ENCODE measurements at regions not wholly inside any gene's neighbourhood (a gene's known extent, or its start where the extent isn't known, plus 50 kb on each side); places are given as distances from the start of the nearest gene placed in this dataset.
"Not testable (repeated sequence)": the region's sequence is repeated elsewhere in the genome, so short reads cannot be mapped to it uniquely, and the experiment has no call there.

GRCh38 chr5:142259758-142260157 is 65.1 kb downstream of the SPRY4 start:
- DNase-seq (ENCODE audit: extremely low read depth in 1 of 2, low read depth in 1 of 2), result no peak

- DNase-seq (ENCODE audit: extremely low read depth in 1 of 2, low read depth in 1 of 2), result no peak
These were observed 69.0 kb downstream of the SPRY4 start for GRCh38 chr5:142255831-142256230.

DNA sequence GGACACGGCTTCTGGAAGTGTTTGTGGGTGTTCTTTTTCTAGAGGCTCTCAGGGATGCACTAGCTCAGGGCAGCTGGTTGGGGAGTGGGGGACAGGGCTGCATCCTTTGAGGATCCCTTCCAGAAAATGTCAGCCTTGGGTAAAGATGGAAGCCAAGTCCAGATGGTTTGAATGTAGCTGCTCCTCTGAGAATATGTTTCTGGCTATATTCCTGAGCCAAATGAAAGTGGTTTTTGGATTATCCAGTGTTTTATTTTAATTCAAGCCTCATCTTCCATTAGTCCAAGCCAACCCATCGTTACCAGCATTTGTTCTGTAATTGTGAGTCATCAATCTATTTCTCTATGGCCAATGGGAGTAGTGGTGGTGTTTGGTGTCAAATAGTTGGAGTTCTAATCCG is 70.4 kb downstream of the SPRY4 start:
- no peak for DNase-seq (ENCODE audit: extremely low read depth in 1 of 2, low read depth in 1 of 2)

- no peak for DNase-seq (ENCODE audit: extremely low read depth in 1 of 2, low read depth in 1 of 2)
These were observed 70.9 kb downstream of the SPRY4 start for GRCh38 chr5:142253938-142254337.

DNA sequence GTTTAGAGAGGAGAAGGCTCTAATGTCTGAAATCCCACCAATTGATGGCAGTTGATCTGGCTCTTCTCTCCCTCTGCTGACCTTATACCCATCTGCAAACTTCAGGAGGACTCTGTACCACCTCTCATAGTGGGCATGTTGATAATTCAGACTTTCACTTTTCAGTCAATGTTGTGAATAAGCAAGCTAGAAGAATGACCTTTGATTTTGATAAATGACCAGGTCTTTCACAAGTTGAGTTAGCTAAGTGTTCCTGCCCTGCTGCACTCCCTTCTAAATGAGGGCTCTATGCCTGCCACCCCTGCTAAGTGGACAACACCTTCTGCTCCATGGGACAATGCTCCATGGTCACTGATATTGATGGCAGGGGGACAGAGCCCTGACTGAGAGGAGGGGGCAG is 74.7 kb downstream of the SPRY4 start:
- DNase-seq (ENCODE audit: extremely low read depth in 1 of 2, low read depth in 1 of 2), result no peak

DNA sequence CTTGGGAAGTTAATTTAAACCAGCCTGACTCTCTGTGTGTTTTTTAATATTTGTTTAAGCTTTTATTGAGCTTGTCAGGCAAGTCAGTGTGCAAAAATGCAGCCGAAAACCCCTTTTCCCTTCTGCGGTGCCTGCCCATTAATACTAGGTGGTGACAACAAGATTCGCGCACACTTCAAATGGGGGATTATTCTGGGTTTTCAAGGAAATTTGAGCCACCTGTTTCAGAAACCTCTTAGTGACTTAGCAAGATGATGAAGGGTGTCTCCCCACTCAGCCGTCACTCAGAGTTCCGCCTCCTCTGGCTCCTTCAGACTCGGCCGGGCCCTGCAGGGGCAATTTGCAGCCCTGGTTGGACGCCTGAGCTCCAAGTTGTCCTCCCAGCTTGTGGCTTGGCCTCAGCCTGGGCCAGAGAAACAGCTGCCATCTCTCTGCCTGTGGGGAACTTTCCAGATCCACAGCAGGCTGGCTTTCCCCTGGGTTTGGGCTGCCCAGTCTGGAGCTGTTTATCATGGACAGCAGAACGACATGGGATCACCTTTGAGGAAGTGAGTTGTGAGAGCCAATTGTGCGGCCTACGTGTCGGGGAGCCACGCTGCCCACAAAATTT is 75.9 kb downstream of the SPRY4 start:
- no peak for DNase-seq (ENCODE audit: extremely low read depth in 1 of 2, low read depth in 1 of 2)

DNA sequence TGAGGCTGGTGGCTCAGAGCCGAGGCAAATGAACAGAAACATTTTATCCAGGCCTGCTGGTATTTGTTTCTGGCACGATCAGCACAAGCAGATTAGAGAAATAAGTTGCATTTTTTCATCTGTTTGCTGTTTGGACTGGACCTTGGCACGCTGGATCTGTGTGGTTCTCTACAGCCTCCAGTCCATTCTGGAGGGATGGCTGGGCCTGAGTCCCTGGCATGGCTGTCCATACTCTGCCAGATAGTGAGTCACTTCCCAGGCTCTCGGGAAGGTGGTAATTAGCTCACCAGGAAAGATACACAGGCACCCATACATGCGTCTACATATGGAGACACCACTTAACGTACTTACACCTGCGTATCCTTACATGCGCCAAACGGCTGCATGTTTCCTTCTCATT is 78.6 kb downstream of the SPRY4 start:
- DNase-seq (ENCODE audit: extremely low read depth in 1 of 2, low read depth in 1 of 2), result no peak

DNA sequence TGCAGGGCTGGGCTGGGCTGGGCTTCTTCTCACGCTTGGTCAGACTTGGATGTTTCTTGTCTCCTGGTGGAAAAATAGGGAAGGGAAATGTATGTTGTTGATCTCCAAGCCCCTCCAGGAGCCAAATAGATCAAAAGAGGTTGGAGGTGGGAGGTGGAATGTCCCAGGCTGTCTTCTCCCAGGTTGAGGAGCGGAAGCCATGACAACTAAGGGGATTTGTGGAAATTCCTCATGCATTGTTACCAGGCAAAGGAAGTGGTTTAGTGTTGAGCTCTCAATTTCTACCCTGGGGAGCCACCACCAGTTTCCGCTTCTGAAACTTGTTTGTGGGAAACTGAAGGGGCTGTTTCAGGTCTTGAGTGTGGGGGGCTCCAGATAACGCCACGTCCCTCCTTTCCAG is 79.0 kb downstream of the SPRY4 start:
- no peak for DNase-seq (ENCODE audit: extremely low read depth in 1 of 2, low read depth in 1 of 2)

DNA sequence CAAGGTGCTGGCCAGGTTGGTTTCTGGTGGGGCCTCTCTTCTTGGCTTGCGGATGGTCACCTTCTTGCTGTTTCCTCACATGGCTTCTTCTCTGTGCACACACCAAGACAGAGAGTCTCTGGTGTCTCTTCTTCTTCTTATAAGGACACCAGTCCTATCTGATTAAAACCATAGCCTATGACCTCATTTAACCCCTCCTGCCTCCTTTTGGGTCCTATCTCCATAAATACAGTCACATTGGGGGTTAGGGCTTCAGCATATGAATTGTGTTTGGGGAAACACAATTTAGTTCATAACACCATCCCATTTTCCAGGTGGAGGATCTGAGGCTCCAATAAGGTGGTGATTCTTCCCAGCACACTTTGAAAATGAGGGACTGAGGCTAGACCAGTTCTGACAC is 80.4 kb downstream of the SPRY4 start:
- no peak for DNase-seq (ENCODE audit: extremely low read depth in 1 of 2, low read depth in 1 of 2)

GRCh38 chr5:142242272-142242671 is 82.5 kb downstream of the SPRY4 start:
- DNase-seq (ENCODE audit: extremely low read depth in 1 of 2, low read depth in 1 of 2), result no peak

DNA sequence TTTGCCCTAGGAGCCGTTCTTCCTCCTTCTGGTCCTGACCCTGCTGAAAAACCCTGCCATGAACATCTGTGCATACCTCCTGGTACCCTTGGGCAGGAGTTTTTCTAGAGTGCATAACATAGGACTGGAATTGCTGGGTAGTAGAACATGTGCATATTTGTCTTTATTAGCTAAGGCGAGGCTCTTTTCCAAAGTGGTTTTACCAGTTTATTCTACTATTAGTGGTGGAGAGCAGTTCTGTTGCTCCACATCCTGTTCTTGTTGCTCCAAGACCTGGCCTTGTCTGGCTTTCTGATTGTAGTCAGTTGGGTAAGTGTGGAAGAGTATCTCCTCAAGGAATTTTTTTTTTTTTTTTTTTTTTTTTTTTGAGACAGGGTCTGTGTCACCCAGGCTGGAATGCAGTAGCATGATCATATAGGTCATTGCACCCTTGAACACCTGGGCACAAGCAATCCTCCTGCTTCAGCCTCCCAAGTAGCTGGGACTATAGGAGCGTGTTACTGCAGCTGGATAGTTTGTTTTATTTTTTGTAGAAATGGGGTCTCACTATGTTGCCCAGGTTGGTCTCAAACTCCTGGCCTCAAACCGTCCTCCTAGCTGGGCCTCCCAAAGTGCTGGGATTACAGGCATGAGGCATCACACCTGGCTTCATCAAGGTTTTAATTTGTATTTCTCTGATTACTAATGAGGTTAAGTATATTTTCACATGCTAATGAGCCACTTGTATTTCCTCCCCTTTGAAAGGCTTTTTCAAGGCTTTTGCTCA is 85.2 kb downstream of the SPRY4 start:
- DNase-seq (ENCODE audit: extremely low read depth in 1 of 2, low read depth in 1 of 2), result no peak

GRCh38 chr5:142237707-142238106 is 87.1 kb downstream of the SPRY4 start:
- no peak for DNase-seq (ENCODE audit: extremely low read depth in 1 of 2, low read depth in 1 of 2)

DNA sequence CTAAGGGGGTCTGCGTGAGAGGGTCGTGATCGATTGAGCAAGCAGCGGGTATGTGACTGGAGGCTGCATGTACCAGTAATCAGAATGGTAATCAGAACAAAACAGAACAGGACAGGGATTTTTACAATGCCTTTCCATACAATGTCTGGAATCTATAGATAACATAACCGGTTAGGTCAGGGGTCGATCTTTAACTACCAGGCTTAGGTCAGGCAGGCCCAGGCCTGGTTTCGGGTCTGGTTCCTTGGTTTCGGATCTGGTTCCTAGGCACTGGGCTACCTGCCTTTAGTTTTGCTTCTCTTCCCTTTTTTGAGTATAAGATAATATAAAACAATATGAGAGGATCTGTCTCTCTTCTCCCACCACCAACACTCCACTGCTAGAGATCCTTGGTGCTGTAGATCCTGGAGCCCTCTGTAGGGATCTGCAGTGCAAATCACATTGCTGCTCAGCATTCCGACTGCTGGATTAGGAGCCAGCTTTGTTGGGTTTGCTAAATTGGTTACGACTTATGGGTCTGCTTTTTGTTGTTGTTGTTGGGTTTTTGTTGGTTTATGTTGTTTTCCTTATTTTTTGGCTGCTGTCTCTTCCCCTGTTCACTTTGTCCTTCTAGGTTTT is 88.0 kb downstream of the SPRY4 start:
- DNase-seq (ENCODE audit: extremely low read depth in 1 of 2, low read depth in 1 of 2), result not testable (repeated sequence)

- DNase-seq (ENCODE audit: extremely low read depth in 1 of 2, low read depth in 1 of 2), result no peak
These were observed 88.8 kb downstream of the SPRY4 start for GRCh38 chr5:142235870-142236672.

- peak in 1 of 2 donors; percentile 14 for DNase-seq (ENCODE audit: extremely low read depth in 1 of 2, low read depth in 1 of 2)
These were observed 89.6 kb downstream of the SPRY4 start for GRCh38 chr5:142235050-142235797.

- no peak for DNase-seq (ENCODE audit: extremely low read depth in 1 of 2, low read depth in 1 of 2)
These were observed 91.5 kb downstream of the SPRY4 start for GRCh38 chr5:142233083-142234032.

DNA sequence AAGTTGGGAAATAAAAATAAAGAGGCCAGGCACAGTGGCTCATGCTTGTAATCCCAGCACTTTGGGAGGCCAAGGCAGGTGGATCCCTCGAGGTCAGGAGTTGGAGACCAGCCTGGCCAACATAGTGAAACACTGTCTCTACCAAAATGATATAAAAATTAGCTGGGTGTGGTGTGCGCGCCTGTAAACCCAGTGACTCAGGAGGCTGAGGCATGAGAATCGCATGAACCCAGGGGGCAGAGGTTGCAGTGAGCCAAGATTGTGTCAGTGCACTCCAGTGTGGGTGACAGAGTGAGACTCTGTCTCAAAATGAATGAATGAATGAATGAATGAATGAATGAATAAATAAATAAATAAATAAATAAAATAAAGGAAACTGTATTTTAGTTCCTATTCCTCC is 93.9 kb downstream of the SPRY4 start:
- DNase-seq (ENCODE audit: extremely low read depth in 1 of 2, low read depth in 1 of 2), result not testable (repeated sequence)

DNA sequence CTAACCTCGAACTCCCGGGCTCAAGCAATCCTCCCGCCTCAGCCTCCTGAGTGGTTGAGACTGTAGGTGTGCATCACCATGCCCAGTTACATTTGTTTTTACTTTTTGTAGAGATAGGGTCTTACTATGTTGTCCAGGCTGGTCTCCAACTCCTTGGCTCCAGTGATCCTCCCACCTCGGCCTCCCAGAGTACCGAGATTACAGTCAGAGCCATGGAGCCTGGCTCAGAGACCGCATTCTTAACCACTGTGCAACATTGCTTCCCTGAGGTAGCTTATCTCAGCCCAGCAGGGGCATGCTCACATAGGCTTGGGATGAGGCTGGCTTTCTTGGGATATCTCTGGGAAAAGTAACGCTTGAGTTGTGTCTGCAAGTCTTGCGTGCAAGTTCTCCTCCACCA is 99.7 kb downstream of the SPRY4 start:
- no peak for DNase-seq (ENCODE audit: extremely low read depth in 1 of 2, low read depth in 1 of 2)

DNA sequence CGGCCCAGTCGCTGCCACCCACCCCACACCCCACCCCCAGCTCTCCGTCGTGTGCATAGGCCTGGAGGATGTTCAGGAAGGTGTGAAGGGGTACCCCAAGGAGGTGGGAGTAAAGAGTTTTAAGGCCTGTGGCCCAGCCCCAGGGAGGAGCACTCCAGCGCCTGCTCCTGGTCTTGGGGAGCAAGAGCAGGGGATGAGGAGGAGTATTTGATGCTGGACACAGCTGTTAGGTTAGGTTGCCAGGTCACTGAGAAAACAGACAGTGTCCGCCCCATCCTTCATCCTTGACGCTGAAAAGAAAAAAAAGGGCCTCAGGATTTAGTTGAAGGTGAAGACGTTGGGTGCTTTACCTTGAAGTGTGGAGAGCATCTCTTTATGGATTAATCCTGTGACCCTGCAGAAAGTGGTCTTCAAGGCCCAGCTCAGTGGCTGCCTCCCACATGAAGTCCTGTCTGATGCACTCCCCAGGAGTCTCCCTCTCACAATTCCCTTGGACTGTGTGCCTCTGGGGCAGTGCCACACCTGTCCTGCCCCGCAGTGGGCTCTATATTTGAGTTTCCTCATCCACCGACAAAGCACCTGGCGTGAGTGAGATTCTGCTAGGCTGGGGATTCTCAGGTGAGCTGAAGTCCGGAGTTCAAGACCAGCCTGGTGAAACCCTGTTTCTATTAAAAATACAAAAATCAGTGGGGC is 101.8 kb downstream of the SPRY4 start:
- DNase-seq (ENCODE audit: extremely low read depth in 1 of 2, low read depth in 1 of 2), result no peak
